GM19238 (cell line): ENCODE measurements at regions not wholly inside any gene's neighbourhood (a gene's known extent, or its start where the extent isn't known, plus 50 kb on each side); places are given as distances from the start of the nearest gene placed in this dataset.
"Not testable (repeated sequence)": the region's sequence is repeated elsewhere in the genome, so short reads cannot be mapped to it uniquely, and the experiment has no call there.

Experiments
- DNase-seq: peaks from one replicate; pipeline ENCODE4 v3.0.0; 2011; ENCODE audit warnings: low spot score; ENCODE audit not compliant: insufficient read length

GRCh38 chr5:117189784-117190183, 615.2 kb upstream of the SEMA6A start:
- DNase-seq = no peak

- no peak for DNase-seq
These were observed 613.6 kb upstream of the SEMA6A start for GRCh38 chr5:117188211-117188610.

GRCh38 chr5:117186751-117187150, 612.1 kb upstream of the SEMA6A start:
- no peak for DNase-seq

DNA sequence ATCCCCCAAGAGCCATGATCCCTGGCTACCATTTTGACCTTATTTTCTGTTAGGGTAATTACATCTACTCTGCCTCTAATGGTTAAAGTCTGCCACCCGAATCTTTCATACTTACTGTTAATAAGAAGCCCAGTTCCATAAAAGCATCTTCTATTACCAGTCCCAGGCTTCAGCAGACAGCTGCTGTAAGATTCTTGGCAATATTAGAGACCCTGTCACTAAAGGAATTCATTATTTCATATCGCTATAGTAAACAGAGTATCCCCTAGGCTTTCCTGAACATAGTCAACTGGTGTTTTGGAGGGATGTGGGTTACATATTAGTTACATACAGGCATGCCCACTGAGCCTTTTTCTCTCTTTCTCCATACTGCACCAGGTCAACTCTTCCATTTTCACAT, 608.7 kb upstream of the SEMA6A start:
- no peak for DNase-seq

DNA sequence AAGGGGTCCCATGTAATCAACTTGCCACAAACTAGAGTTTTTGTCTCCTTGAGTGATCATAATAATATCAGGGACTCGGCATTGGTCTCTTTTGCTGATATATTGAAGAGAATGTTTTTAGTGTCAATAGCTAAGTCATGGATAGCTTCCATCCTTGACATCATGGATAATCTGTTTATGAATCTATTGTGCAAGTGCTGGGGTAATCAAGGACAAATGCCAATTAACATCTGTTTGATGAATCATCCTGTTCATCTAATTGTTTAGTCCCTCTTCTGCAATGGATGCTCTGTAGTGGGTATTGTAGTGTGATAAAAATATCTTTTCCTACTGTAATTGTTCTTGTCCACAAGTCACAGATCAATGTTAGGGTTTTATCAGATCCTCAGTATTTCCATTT, 607.5 kb upstream of the SEMA6A start:
- no peak for DNase-seq

DNA sequence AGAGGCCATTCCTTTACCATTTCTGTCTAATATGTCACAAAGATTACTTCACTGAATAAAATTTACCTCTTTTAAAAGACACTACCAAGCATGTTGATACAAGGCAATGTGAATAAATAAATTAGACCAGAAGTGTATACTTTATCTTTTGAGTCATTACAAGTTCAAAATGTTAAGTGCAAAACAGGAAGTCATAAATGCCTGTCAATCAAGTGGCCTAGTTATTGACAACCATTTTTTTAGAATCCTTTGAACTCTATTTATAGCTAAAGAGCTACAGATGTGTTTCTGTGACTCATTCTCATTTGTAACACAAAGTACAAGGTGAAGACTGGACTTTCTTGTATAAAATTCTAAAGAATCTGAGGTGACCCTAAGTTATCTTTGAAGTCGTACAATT, 602.7 kb upstream of the SEMA6A start:
- no peak for DNase-seq

- DNase-seq = no peak
These were observed 590.4 kb upstream of the SEMA6A start for GRCh38 chr5:117165068-117165467.

DNA sequence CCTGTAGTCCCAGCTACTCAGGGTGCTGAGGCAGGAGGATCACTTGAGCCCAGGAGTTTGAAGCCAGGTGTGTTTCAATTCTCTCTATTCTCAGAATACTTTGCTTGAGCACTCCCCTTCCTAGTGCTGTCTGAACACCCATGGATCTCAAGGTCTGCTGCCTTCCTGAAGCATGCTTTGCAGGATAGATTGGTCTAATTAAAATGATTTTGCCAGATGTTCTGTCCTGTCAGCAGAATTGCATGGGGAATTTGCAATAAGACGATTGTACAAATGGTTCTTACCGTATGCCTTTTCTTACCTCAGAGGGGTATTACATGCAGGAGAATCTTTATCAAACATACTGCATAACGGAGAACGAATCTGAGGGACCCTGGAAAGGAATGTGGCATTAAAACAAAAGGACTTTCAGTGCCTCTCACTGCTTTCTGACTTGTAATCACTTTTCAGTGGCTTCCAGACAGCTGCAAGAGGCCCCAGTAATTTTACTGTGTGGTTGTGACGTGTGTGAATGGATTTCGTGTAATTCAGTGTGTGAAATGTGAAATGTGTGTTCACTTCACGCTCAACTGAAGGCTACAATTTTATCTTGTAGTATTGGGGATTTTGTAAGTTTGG, 587.2 kb upstream of the SEMA6A start:
- DNase-seq = no peak

DNA sequence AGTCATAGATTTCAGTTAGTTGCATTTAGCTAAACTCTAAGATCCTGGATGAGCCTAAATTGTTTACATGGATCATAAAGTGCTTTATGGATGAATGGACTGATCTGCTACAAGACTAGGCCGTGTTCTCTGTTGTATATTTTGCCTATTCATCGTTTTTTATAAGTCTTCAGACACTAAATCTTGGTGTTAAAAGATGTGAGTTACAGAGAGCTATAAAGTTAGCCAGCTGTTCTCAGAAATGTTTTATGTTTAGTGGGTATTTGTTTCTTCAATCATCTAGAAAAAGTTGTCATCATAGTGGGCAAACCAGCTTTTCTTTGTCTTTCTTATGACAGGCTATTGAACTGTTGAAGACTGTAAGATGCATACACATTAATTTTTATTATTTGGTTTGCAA, 585.8 kb upstream of the SEMA6A start:
- DNase-seq = no peak

DNA sequence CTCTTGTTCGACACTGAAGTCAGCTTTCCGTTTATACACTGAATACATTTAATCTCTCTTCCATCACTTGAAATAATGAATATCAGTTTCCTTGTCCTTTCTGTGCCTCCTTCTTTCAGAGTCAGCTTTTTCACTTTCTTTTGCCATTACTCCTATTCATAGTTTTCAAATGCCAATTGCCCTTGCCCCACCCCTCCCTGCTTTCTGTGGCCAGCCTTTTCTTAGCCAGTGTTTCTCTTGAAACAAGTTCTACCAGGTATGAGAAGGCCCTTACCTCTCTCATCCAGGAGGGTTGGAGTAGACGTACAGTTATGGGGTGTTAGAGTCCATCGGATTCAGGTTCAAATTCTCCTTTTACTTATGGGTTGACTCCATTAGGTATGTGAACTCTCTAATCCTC, 574.7 kb upstream of the SEMA6A start:
- DNase-seq = no peak

GRCh38 chr5:117144086-117144485, 569.5 kb upstream of the SEMA6A start:
- no peak for DNase-seq

DNA sequence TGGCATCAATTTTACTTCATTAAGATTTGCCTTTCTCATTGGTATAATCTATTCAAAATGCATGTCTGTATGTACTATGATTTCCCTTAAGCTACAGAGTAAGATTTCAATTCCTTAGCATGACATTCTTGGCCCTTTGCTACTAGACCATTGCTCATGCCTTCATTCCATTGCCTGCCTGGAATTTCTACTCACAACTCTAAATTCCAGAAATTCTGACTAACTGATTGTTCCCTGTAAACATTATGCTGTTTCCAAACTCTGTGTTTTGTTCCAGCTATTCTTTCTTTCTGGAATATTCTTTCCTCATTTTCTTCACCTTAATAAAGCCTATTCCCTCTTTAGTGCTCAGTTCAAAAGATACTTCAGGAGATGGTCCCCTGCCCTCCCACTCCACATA, 568.8 kb upstream of the SEMA6A start:
- DNase-seq = no peak

- DNase-seq = no peak
These were observed 563.9 kb upstream of the SEMA6A start for GRCh38 chr5:117138523-117138922.

- DNase-seq = no peak
These were observed 561.2 kb upstream of the SEMA6A start for GRCh38 chr5:117135851-117136250.

DNA sequence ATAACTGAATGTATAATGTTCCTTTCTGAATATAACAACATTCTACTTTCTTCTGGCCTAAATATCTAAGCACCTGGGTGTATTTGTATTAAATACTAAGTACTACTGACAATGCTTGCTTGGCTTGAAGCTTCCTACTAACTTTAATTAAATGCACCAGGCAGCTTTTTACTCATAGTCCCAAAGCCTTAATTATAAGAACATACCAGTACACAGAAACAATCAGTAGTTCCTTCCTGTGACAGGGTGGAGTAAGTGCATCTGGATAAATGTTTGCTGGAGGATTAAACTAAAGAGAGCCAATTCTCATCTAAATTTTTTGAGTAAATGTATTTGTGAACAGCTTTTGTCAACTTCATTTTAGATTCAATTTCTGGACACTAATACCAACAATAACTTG, 558.6 kb upstream of the SEMA6A start:
- no peak for DNase-seq

DNA sequence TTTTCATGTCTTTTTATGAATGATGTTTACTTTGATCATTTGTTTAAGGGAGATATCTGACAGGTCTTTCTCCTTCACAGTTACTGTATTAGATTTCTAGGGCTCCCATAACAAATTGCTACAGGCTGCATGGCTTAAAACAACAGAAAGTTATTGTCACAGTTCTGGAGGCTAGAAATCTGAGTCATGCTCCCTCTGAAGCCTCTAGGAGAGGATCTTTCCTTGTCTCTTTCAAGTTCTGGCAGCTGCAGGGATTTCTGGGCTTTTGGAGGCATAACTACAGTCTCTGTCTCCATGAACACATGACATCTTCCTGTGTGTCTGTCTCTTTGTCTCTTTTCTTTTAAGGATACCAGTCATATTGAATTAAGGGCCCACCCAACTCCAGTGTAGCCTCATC, 557.3 kb upstream of the SEMA6A start:
- DNase-seq = no peak

DNA sequence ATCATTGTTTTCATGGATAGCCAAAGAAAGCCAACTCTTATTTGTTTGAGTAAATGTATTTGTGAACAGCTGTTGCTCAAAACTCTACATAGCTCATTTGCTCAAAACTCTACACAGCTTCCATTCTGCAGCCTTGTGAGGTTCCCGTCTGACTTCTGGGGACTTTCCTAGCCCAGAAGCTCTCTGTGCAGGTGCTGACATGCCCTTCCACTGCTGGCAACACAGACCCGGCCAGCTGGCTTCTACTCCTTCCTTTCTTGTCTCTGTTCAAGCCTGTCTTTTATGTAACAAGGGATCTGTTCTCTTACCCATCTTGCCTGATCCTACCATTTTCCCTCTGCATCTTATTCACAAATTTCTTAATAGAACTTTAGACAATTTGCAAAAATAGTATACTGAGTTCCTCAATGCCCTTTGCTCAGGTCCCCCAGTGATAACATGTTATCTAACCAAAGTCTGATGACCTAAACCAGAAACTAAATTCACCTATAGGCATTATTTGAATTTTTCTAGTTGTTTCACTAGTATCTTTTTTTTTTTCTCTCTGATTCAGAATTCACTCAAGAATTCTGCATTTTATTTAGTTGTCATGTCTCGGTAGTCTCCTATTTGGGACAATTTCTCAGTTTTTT, 556.5 kb upstream of the SEMA6A start:
- DNase-seq = no peak

- DNase-seq = no peak
These were observed 543.9 kb upstream of the SEMA6A start for GRCh38 chr5:117118499-117118898.

DNA sequence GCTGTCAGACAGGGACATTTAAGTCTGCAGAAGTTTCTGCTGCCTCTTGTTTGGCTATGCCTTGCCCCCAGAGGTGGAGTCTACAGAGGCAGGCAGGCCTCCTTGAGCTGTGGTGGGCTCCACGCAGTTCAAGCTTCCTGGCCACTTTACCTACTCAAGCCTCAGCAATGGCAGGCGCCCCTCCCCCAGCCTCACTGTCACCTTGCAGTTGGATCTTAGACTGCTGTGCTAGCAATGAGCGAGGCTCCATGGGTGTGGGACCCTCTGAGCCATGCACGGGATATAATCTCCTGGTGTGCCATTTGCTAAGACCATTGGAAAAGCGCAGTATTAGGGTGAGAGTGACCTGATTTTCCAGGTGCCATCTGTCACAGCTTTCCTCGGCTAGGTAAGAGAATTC, 542.7 kb upstream of the SEMA6A start:
- not testable (repeated sequence) for DNase-seq

DNA sequence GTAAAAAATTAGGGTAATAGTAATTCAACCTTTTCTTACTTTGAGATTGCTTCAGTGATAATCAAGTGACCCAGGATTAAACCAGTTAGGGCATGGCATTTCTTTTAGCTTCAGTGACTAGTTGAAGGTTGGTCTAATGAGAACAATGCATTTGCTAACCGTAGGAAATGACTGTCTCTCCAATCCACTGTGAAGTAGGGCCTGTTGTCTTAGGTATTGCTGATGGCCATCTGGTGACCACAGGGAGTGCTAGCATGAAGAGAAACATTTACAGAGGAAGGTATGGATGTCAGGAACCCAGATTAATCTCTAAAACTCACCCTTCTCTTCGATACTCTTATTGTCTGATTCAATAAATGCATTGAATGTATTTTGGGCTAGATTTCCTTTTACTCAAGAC, 535.9 kb upstream of the SEMA6A start:
- no peak for DNase-seq

DNA sequence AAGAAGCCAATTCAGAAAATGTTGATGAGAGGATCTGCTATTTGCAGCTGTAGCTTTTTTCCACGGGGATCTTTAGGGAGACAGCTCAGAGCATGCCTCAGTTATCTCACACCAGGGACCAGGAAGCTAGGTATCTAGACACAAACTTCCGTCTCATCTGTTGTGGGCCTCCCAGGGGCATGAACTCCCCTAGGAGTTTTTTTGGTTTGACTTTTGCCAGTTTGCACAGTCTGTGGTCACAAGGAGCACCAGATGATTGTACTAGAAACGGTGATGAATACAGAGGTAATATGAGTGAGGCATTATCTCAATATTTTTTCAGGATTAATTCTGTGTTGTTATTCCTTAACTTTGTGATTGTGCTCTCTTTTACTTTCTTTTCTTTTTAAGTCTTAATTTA, 533.2 kb upstream of the SEMA6A start:
- DNase-seq = no peak

GRCh38 chr5:117103703-117104102, 529.1 kb upstream of the SEMA6A start:
- DNase-seq = no peak

DNA sequence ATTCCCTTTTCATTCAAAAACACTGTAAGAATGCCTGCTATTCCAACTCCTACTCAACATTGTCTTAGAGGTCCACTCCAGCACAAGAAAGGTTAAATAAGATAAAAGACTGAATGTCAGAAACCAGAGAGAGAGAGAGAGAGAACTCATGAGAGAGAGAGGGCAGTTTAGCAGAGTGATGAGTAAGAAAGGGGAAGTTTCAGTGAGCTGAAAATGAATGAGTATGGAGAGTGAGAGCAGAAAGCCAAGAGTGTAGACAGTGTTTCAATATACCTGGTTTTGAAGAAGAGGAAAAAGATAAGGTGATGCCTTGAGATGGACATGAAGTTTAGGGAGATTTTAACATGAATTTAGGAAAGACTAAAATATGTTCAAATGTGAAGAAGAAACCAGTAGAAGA, 528.0 kb upstream of the SEMA6A start:
- DNase-seq = no peak

DNA sequence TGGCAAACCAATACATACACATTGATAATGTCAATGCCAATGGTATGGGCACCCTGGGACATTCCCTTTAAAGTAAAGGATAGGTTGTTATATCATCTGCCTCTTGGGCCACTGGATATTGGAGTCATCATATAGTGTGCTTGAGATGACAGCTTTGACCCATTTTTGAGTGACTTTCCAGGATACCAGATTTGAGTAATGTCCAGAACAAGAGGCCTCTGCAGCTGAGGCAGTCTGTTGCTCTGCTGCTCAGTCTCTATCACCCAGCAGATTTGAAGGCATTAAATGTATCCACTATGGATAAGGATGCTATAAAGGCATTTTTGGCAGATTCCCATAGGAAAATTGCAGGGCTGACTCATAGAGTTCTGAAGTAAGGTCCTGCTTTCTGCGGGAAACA, 525.6 kb upstream of the SEMA6A start:
- DNase-seq = no peak
